IgD-negative memory B cell (primary cell): ENCODE measurements at regions not wholly inside any gene's neighbourhood (a gene's known extent, or its start where the extent isn't known, plus 50 kb on each side); places are given as distances from the start of the nearest gene placed in this dataset.

Source experiments
- H3K27ac Mint-ChIP-seq, 3 donors: one replicate each; pipeline ENCODE4 v1.8.0; 2020 to 2022; ENCODE audit warnings: mild to moderate bottlenecking in 3 of 3, mixed read lengths in 3 of 3, moderate library complexity in 1 of 3
- H3K27me3 Mint-ChIP-seq: one replicate; pipeline ENCODE4 v1.8.0; 2021; ENCODE audit warnings: mixed read lengths
- H3K36me3 Mint-ChIP-seq: one replicate; pipeline ENCODE4 v1.8.0; 2020; ENCODE audit warnings: mild to moderate bottlenecking, mixed read lengths
- H3K4me1 Mint-ChIP-seq, 3 donors: one replicate each; pipeline ENCODE4 v1.8.0; 2020 to 2022; ENCODE audit warnings: mixed read lengths in 3 of 3, mild to moderate bottlenecking in 1 of 3
- H3K4me3 Mint-ChIP-seq, 4 donors: one replicate each; pipeline ENCODE4 v1.8.0; 2020 to 2022; ENCODE audit warnings: mild to moderate bottlenecking in 4 of 4, mixed read lengths in 4 of 4, moderate library complexity in 3 of 4
- H3K9me3 Mint-ChIP-seq, 3 donors: one replicate each; pipeline ENCODE4 v1.8.0; 2020 to 2021; ENCODE audit warnings: mixed read lengths in 3 of 3, mild to moderate bottlenecking in 1 of 3

DNA sequence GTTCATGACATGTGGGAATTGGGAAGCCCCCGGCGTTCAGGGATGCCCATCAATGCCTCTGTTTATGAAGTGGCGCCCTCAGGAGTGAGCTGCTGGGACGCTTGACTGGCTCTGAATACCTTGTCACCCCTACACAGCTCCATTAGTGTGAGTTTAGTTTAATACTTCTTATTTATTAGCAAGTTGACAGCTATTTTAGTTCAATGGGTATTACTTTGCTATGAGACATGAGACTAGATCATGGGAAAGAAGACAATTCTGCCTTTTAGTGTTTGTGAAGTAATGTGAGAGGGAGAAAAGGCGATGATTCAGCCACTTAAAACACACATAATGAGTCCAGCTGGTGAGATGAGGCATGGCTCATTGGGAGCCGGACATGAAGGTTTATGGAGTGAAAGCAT is 678.5 kb downstream of the NR2F2 start:
- H3K4me3 Mint-ChIP-seq: no peak overlapping the region
- peaks cover 1 to 10% (median 5%) of the 10 kb centered on the region in 3 donors for H3K9me3 Mint-ChIP-seq
- H3K27ac Mint-ChIP-seq: no peak overlapping the region
- no peaks in the 10 kb centered on the region for H3K27me3 Mint-ChIP-seq
- H3K36me3 Mint-ChIP-seq: no peaks in the 10 kb centered on the region
- H3K4me1 Mint-ChIP-seq: peaks cover 0 to 3% (median 0%) of the 10 kb centered on the region in 3 donors

DNA sequence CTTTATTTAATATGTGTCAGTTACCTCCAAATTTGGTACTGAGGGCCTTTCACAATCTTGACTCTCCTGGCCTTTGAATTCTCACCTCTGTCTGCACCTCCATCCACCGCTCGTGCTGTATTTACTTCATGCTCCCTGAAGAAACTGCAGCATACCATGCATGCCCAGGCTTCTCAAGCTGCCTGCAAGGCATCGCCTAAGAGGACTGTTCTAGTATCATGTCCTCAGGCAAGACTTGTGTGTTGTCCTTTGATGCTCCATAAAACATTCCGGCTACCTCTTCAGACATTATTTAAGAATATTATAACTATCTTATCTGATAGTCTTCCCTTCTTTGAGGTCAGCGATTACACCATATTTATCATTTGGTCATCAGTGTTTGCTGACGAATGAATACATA is 682.5 kb downstream of the NR2F2 start:
- no peak overlapping the region for H3K27ac Mint-ChIP-seq
- H3K4me1 Mint-ChIP-seq: peaks cover 0 to under 1% (median 0%) of the 10 kb centered on the region in 3 donors
- no peaks in the 10 kb centered on the region for H3K27me3 Mint-ChIP-seq
- H3K36me3 Mint-ChIP-seq: no peaks in the 10 kb centered on the region
- no peak overlapping the region for H3K4me3 Mint-ChIP-seq
- peaks cover 1 to 7% (median 6%) of the 10 kb centered on the region in 3 donors for H3K9me3 Mint-ChIP-seq

DNA sequence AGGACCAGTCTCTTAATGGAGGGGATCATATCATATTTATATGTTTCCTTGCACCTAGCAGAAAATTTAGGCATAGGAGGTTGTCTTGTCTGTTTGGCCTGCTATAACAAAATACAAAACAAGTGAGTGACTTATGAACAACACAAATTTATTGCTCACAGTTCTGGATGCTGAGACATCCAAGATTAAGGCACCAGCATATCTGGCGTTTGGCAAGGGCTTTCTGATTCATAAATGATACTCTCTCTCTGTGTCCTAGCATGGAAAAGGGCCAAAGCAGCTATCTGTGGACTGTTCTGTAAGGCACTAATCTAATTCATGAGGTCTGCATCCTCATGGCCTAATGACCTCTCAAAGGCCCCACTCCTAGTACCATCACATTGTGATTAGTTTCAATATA is 683.0 kb downstream of the NR2F2 start:
- peaks cover 1 to 7% (median 6%) of the 10 kb centered on the region in 3 donors for H3K9me3 Mint-ChIP-seq
- H3K27ac Mint-ChIP-seq: no peak overlapping the region

DNA sequence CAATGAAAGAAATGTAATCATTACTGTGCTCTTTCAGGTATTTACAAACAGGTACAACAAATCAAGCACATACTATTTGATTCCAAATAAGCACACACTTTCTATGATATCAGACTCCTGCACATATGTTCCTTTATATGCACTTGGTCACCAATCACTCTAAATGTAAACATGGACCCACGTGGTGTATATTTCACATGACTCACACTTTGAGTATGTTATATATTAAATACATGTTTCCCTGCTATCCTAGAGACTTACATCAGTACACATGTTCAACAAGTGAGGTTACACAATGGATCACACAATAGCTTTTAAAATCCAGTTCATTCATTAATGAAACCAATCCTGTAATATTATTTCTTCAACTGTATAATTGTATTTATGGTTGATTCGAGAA is 683.5 kb downstream of the NR2F2 start:
- H3K4me1 Mint-ChIP-seq: no peaks in the 10 kb centered on the region
- no peak overlapping the region for H3K4me3 Mint-ChIP-seq
- H3K27me3 Mint-ChIP-seq: no peaks in the 10 kb centered on the region
- no peaks in the 10 kb centered on the region for H3K36me3 Mint-ChIP-seq
- H3K9me3 Mint-ChIP-seq: peaks cover 1 to 7% (median 6%) of the 10 kb centered on the region in 3 donors
- no peak overlapping the region for H3K27ac Mint-ChIP-seq

More for the DNA sequence above, 683.0 kb downstream of the NR2F2 start:
- H3K4me1 Mint-ChIP-seq: no peaks in the 10 kb centered on the region
- H3K4me3 Mint-ChIP-seq: no peak overlapping the region
- H3K36me3 Mint-ChIP-seq: no peaks in the 10 kb centered on the region
- H3K27me3 Mint-ChIP-seq: no peaks in the 10 kb centered on the region

DNA sequence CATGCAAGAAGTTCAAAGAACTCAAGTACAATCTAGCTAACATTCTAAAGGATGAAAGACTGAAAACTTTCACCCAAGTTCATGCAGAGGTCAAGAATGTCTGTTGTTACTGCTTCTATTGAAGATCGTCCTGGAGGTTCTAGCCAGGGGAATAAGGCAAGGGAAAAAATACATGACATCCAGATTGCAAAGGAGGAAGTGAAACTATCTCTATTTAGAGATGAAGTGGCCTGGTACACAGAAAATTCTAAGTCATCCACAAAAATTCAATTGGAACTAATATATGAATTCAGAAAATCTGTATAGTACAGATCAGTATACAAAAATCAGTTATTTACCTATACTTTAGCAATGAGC is 693.0 kb downstream of the NR2F2 start:
- H3K36me3 Mint-ChIP-seq: no peaks in the 10 kb centered on the region
- no peak overlapping the region for H3K4me3 Mint-ChIP-seq
- H3K27ac Mint-ChIP-seq: no peak overlapping the region
- no peaks in the 10 kb centered on the region for H3K27me3 Mint-ChIP-seq
- H3K9me3 Mint-ChIP-seq: peaks cover 0 to 18% (median 6%) of the 10 kb centered on the region in 3 donors
- no peaks in the 10 kb centered on the region for H3K4me1 Mint-ChIP-seq

DNA sequence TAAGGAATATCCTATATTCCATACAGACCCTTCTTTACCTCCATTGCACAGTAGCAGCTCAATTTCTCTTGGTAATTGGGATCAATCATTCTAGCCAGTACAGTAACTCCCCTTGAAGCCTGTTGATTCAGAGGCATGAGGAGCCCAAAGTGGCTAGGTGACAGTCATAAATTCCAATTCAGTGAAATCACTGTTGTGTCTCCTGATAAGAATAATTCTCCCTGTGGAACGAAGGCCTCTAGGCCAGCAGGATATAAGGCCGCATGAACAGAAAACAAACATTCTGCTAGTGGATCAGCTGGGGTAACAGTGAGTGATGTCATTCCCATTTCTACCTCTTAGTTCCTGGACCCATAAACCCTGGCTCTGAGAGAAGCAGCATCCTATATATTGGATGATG is 696.3 kb downstream of the NR2F2 start:
- no peaks in the 10 kb centered on the region for H3K36me3 Mint-ChIP-seq
- no peaks in the 10 kb centered on the region for H3K27me3 Mint-ChIP-seq
- peaks cover 0 to 18% (median 4%) of the 10 kb centered on the region in 3 donors for H3K9me3 Mint-ChIP-seq
- no peak overlapping the region for H3K4me3 Mint-ChIP-seq
- no peak overlapping the region for H3K27ac Mint-ChIP-seq
- no peaks in the 10 kb centered on the region for H3K4me1 Mint-ChIP-seq

DNA sequence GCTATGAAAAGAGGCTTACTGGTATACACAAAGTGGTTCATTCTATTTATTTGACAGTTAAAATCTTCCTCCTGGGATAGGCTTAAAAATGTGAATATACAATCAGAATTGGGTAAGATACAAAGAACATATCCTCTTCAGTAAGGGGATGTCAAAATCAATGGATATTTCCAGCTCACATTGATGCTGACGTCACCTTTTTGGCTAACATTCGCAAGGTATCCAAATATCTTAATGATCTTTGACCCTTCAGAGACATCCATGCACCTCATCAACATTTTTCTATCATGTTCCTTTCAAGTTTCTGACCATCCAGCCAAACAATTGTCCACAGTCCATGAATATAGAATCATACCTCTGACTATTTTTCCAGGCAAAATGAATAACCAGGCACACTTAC is 697.3 kb downstream of the NR2F2 start:
- peaks cover 0 to 19% (median 5%) of the 10 kb centered on the region in 3 donors for H3K9me3 Mint-ChIP-seq
- no peak overlapping the region for H3K4me3 Mint-ChIP-seq
- H3K27me3 Mint-ChIP-seq: no peaks in the 10 kb centered on the region
- no peaks in the 10 kb centered on the region for H3K4me1 Mint-ChIP-seq
- no peaks in the 10 kb centered on the region for H3K36me3 Mint-ChIP-seq
- no peak overlapping the region for H3K27ac Mint-ChIP-seq

DNA sequence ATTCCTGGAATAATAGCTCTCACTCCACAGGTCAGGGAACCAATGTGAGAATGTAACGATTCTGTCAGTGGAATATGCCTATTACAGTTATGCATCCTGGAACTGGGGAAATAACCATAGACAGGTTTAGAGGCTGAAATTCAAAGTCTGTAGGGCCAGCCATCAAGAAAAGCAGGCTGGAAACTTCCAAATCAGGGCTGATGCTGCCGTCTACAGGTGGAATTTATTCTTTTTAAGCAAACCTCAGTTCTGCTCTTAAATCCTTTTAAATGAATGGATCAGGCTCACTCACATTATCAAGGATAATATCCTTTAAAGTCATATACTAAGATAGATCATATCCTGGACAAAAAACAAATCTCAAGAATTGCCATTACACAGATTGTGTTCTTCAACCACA is 699.8 kb downstream of the NR2F2 start:
- Mint-ChIP-seq H3K36me3 (no peaks in the 10 kb centered on the region), H3K4me1 (no peaks in the 10 kb centered on the region), H3K9me3 (peaks cover 0 to 22% (median 3%) of the 10 kb centered on the region in 3 donors), H3K4me3 (no peak overlapping the region), H3K27me3 (no peaks in the 10 kb centered on the region), H3K27ac (no peak overlapping the region)

DNA sequence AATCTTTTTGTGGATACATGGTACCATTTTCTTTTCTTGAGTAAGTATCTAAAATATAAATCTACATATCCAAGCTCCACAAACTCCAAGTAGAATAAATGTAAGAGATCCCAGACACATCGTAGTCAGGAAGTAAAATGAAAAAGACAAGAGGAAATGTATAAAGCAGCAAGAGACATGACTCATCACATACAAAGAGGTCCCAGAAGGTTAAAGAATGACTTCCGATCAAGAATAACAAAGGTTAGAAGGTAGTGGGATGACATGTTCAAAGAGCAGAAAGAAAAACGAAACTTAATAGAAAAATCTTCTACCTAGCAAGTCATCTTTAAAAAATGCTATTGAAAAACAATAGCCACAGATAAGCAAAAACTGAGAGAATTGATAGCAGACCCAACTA is 705.8 kb downstream of the NR2F2 start:
- Mint-ChIP-seq H3K27ac (no peak overlapping the region), H3K9me3 (peaks cover 0 to 7% (median 2%) of the 10 kb centered on the region in 3 donors)

DNA sequence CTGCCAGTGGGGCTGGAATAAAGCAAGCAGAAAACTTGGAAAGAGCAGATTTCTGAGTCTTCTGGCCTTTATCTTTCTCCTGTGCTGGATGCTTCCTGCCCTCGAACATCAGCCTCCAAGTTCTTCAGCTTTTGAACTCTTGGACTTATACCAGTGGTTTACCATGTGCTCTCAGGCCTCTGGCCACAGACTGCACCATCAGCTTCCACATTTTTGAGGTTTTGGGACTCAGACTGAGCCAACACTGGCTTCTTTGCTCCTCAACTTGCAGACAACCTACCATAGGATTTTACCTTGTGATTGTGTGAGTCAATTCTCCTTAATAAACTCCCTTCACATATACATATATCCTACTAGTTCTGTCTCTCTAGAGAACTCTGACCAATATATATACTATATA is 706.6 kb downstream of the NR2F2 start:
- Mint-ChIP-seq H3K4me3 (no peak overlapping the region), H3K9me3 (peaks cover 0 to 5% (median 0%) of the 10 kb centered on the region in 3 donors), H3K36me3 (no peaks in the 10 kb centered on the region), H3K27ac (no peak overlapping the region), H3K27me3 (no peaks in the 10 kb centered on the region), H3K4me1 (no peaks in the 10 kb centered on the region)

More for the DNA sequence above, 705.8 kb downstream of the NR2F2 start:
- Mint-ChIP-seq H3K4me3 (no peak overlapping the region), H3K27me3 (no peaks in the 10 kb centered on the region), H3K36me3 (no peaks in the 10 kb centered on the region), H3K4me1 (no peaks in the 10 kb centered on the region)

DNA sequence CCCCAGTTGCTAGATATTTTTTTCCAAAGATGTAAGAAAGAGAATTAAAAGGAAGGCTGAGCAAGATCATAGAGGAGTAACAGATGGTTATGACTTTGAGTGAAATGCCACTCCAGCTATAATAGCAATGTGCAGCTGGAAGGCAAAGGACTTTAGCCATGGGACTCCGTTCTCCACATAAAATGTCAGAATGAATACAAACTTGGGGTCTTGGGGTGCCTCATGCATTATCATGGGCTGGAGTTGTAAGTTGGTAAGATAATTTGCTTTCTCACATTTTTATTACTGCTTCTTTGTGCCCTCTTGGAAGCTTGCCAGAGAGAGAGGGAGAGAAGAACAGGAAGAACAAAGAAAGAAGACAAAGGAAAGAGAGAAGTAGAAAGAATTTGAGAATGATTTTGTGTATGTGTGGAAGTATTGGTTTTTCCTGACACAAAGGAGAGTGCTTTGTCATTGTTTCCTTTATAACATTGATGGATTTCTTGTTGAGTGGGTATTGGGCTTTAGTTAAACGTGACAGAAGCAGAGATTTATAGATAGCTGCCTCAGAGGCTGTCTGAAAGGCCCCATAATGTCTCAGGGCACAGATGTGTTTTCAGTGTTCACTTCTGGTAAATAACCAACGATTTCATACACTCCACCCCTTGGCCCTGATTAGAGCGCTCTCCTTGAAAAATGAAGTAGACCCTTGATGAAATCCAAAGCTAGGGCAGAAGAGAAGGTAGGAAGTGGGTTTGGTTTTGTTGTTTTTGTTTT is 715.3 kb downstream of the NR2F2 start:
- Mint-ChIP-seq H3K36me3 (peaks cover 2% of the 10 kb centered on the region), H3K9me3 (peaks cover 0 to 6% (median 4%) of the 10 kb centered on the region in 3 donors), H3K4me1 (no peaks in the 10 kb centered on the region), H3K27me3 (no peaks in the 10 kb centered on the region), H3K4me3 (no peak overlapping the region), H3K27ac (no peak overlapping the region)

DNA sequence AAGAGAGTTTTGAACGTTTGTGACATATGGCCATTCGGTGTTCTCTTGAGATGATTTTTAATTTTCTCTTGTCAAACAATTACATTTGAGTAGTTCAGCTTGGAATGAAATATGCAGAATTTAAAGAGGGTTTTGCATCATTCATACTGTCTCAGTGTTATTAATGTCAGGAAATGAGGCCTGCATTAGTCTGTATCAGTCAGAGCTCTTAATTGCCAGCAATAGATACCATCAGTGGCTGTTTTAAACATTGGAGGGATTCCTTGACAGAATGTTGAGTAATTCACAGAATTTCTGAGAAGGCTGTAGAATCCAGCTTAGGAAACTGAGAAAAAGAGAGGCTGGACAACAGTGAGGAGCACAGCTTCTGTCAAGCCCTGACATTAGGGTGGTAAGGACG is 722.0 kb downstream of the NR2F2 start:
- Mint-ChIP-seq H3K4me3 (no peak overlapping the region), H3K36me3 (peaks cover 2% of the 10 kb centered on the region), H3K9me3 (peaks cover 0 to 14% (median 4%) of the 10 kb centered on the region in 3 donors), H3K27me3 (no peaks in the 10 kb centered on the region), H3K4me1 (no peaks in the 10 kb centered on the region), H3K27ac (no peak overlapping the region)

DNA sequence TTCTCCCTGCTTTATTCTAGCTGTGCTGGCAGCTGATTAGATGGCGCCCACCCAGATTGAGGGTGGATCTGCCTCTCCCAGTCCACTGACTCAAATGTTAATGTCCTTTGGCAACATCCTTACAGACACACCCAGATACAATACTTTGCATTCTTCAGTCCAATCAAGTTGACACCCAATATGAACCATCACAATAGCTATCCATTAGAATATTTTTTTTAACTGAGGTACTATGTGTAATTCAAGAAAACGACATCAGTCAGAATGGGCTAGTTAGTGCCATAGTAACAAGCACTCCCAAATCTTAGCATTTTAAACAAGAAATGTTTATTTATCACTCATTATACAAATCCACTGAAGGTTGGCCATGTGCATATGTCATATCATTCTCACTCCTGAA is 723.1 kb downstream of the NR2F2 start:
- Mint-ChIP-seq H3K9me3 (peaks cover 0 to 14% (median 4%) of the 10 kb centered on the region in 3 donors), H3K4me3 (no peak overlapping the region), H3K36me3 (peaks cover 2% of the 10 kb centered on the region), H3K27me3 (no peaks in the 10 kb centered on the region), H3K4me1 (no peaks in the 10 kb centered on the region), H3K27ac (no peak overlapping the region)

DNA sequence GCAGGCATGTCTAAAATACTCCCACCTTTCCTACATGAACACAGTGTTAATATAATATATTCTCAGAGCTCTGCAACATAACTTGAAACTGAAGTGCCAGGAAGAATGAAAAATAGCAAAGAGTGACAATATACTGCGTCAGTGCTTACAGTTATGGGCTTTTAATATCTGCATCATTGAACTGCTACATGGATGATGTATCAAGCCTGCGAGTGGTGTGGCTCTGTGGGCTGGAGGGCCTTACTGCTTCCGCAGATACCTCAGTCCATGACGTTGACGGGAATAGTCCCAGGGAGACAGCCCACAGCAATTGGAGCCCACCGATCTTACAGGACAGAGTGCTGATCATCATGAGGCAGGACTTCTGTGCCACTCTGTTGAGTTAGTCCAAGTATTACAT is 727.0 kb downstream of the NR2F2 start:
- no peak overlapping the region for H3K4me3 Mint-ChIP-seq
- peaks cover 0 to 4% (median 3%) of the 10 kb centered on the region in 3 donors for H3K4me1 Mint-ChIP-seq
- H3K27me3 Mint-ChIP-seq: no peaks in the 10 kb centered on the region
- no peak overlapping the region for H3K27ac Mint-ChIP-seq
- H3K36me3 Mint-ChIP-seq: no peaks in the 10 kb centered on the region
- peaks cover 2 to 5% (median 3%) of the 10 kb centered on the region in 3 donors for H3K9me3 Mint-ChIP-seq

DNA sequence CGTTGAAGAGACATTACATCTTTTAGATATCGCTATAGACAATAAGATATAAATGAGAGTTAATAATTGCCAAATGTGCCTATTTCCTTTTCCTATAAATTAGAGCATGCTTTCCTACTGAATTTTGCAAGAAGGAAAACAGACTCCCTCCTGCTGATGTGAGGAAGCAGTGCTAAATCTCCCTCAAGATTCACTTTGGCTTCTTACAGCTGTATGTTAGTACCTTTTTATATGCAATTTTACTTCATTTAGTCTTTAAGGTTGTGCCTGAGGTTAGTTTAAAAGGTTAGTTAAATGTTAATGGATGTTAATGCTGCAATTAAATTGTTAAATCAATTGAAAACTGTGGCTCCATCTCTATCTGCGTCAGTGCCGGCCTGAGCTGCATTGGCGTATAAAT is 728.8 kb downstream of the NR2F2 start:
- Mint-ChIP-seq H3K4me3 (no peak overlapping the region), H3K4me1 (peaks cover 0 to 4% (median 3%) of the 10 kb centered on the region in 3 donors), H3K9me3 (peaks cover 6 to 9% (median 7%) of the 10 kb centered on the region in 3 donors), H3K36me3 (no peaks in the 10 kb centered on the region), H3K27me3 (no peaks in the 10 kb centered on the region), H3K27ac (no peak overlapping the region)

DNA sequence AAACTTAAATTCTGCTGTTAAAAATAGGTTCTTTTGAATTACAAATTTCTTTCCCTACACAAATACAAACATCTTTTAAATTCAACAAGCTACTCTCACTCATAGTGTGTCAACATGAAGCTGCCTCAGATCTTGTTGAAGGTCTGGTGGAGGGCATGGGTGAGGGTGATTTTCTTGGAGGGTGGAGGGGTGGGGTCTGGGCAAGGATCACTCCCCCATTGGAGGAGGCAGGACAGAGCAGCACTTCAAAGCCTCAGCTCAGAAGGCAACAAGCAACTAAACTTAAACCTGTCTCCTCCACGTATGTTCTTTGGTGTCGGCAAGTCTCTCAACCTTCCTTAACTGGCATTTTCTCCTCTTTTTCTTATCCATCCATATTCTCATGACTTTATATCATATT is 730.9 kb downstream of the NR2F2 start:
- Mint-ChIP-seq H3K9me3 (peaks cover 7 to 12% (median 9%) of the 10 kb centered on the region in 3 donors), H3K27me3 (no peaks in the 10 kb centered on the region), H3K4me3 (no peak overlapping the region), H3K27ac (no peak overlapping the region), H3K36me3 (no peaks in the 10 kb centered on the region), H3K4me1 (peaks cover 0 to 4% (median 3%) of the 10 kb centered on the region in 3 donors)
